GM12865 (cell line): ENCODE measurements at regions not wholly inside any gene's neighbourhood (a gene's known extent, or its start where the extent isn't known, plus 50 kb on each side); places are given as distances from the start of the nearest gene placed in this dataset.

Experiments used
- DNase-seq: peaks from one replicate; pipeline ENCODE4 v3.0.0; 2010; ENCODE audit warnings: low read depth
- H3K4me3 ChIP-seq: 2 replicates; pipeline ENCODE4 v1.5.1; 2011; ENCODE audit warnings: mild to moderate bottlenecking, low read depth, low read length, control low read depth
- TF ChIP-seq, protein P1 (sequence below): IDR thresholded peaks from 2 replicates; pipeline ENCODE4 v1.5.1; 2011; ENCODE audit warnings: low read length, control low read depth, low read depth, inconsistent platforms; ENCODE audit not compliant: insufficient read depth; ENCODE audit errors: missing control alignments

DNA sequence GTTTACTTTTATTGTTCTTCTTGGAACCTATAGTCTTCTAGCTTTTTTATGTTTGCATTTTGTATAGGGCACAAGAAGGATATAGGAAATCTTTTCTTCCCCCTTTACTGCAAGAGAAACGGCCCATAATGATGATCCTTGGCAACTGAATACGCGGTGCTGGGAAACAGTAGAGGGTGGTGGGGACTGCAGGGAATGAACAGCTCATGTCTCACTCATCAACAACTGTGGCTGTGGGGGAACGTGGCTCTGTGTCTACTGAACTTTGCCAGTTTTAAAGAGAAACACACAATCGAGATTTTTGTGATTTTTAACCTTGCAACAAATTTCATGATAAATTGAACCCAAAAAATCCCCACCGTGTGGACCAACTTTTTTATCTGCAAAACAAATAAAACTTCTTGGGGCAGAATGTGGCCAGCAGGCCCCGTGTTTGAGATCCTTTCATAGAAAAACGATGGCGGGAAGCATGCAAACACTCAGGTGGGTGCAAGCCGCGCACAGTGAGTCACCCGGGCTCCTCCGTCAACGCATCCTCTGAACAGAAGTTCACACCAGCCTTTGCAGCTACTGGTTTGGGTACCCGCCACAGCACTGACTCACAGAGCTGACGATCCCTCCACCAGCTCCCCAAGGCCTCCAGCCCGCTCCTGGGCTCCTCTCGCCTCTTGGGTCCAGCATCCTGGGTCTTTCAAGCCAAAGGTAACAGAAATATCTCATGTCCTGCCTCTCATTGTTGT, 149.3 kb downstream of the COL6A3 start:
- TF ChIP-seq, protein P1, sequence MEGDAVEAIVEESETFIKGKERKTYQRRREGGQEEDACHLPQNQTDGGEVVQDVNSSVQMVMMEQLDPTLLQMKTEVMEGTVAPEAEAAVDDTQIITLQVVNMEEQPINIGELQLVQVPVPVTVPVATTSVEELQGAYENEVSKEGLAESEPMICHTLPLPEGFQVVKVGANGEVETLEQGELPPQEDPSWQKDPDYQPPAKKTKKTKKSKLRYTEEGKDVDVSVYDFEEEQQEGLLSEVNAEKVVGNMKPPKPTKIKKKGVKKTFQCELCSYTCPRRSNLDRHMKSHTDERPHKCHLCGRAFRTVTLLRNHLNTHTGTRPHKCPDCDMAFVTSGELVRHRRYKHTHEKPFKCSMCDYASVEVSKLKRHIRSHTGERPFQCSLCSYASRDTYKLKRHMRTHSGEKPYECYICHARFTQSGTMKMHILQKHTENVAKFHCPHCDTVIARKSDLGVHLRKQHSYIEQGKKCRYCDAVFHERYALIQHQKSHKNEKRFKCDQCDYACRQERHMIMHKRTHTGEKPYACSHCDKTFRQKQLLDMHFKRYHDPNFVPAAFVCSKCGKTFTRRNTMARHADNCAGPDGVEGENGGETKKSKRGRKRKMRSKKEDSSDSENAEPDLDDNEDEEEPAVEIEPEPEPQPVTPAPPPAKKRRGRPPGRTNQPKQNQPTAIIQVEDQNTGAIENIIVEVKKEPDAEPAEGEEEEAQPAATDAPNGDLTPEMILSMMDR = no peak
- DNase-seq = no peak
- H3K4me3 ChIP-seq = no peak overlapping the region

DNA sequence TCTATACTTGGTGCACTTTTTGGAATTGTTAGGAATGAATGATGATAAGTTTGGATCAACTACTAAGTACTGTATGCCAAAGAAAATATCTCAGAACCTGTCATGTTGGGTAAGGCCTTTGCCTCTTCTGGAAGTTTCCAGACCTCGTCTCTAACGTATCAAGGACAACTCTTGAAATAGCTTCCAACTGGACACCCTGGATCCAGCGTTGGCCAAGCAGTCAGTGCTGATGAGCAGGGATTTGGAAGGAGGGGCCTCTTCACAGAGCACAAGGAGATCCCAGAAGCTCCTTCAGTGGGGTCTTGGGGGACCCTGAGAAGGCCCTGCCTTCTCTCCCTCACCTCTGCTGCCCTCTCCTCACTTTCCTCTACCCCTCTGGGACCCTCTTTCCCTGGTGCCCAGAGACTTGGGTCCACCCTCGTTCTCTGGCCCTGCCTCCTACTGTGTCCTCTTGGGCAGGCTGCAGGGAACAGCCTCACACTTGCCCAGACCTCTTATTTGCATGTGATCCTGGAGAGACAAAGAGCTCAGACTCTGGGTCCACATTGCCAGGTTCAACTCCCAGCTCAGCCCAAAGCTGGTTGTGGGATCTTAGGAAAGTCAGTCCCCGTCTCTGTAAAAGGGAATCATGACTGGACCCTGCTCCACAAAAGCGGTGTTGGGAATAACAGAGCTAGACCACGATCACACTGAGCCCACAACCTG, 145.8 kb downstream of the COL6A3 start:
- DNase-seq = no peak
- no peak overlapping the region for H3K4me3 ChIP-seq
- TF ChIP-seq, protein P1 = no peak

DNA sequence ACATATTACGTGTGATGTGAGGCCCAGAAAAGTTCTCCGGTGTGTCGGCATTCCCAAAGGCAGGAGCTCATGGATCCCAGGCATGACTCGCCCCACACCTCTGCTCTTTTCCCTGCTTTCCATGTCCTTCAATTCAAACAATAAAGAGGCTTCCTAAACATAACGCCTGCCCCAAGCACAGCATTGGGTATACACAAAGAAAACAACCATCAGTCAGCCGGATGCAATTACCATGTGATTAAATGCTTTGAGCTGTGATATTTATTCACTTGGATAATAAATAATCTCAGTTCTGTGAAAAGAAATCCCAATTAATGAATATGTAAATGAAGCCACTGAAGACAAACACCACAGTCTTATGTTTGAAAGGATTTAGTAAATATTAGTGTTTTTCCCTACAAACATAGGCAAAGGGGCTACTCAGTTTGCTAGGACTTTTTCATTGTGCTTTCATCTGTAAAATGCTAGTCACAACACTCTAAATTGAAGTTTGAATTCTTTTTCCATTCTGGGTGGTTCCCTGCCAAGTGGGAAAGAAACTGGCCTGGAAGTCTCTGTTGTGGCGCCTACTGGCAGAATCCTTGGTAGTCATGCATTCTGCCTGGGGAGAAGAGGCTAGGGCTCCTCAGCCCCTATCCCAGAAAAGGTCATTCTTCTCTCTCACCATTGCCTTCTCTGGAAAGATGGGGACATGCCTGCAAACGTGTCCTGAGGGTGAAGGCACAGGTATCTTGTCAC, 144.7 kb downstream of the COL6A3 start:
- TF ChIP-seq, protein P1 = no peak
- DNase-seq = no peak
- H3K4me3 ChIP-seq = no peak overlapping the region

- no peak for DNase-seq
- TF ChIP-seq, protein P1 = no peak
- no peak overlapping the region for H3K4me3 ChIP-seq
These were observed 143.4 kb downstream of the COL6A3 start for GRCh38 chr2:237270520-237270919.

DNA sequence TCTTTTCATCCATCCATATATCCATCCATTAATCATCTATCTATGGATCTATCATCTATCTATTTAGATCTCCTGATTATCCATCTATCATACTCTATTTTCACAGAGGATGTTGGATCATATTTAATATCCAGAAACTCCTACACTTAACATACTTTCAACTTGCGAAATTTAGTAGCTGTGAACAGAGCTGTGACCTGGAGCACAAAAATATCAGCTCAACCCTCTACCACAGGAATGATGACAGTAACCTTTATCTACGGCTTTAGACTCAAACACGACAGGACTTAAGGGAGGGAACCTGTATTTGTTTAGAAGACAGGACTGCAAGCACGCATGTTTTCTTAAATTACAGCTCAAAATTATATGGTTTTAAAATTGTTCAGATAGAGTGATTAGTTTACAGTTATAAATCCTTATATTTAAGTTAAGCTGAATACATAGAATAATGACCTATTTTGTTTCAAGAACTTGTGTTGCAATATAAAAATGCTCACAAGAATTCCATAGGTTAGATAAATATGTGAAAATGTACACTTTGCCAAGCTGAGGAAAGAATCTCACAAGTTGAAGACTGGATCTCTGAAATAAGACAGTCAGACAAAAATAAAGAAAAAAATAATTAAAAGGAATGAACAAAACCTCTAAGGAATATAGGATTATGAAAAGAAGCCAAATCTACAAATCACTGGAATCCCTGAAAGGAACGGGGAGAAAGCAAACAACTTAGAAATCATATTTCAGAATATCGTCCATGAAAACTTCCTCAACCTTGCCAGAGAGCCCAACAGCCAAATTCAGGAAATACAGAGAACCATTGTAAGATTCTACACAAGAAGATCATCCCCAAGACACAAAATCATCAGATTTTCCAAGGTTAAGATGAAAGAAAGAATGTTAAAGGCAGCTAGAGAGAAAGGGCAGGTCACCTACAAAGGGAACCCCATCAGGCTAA, 142.0 kb downstream of the COL6A3 start:
- TF ChIP-seq, protein P1 = no peak
- no peak overlapping the region for H3K4me3 ChIP-seq
- DNase-seq = no peak
